Mesendoderm (in vitro differentiated cells): ENCODE measurements at regions not wholly inside any gene's neighbourhood (a gene's known extent, or its start where the extent isn't known, plus 50 kb on each side); places are given as distances from the start of the nearest gene placed in this dataset.

ENCODE experiments used
- DNase-seq: peaks from one replicate; pipeline ENCODE4 v3.0.0; 2013
- H2AK5ac ChIP-seq: 2 replicates; pipeline ENCODE4 v1.6.1; 2013; ENCODE audit warnings: low read length, inconsistent platforms
- H2BK120ac ChIP-seq: 2 replicates; pipeline ENCODE4 v1.6.1; 2013; ENCODE audit warnings: low read depth, mild to moderate bottlenecking, low read length, moderate library complexity, mixed read lengths
- H2BK15ac ChIP-seq: replicated peaks from 2 replicates; pipeline ENCODE4 v1.6.1; 2013; ENCODE audit warnings: low read depth, mild to moderate bottlenecking, moderate library complexity
- H2BK5ac ChIP-seq: 2 replicates; pipeline ENCODE4 v1.6.1; 2013; ENCODE audit warnings: low read length, inconsistent platforms
- H3K18ac ChIP-seq: 2 replicates; pipeline ENCODE4 v1.6.1; 2013; ENCODE audit warnings: mild to moderate bottlenecking, low read length, mixed read lengths
- H3K23ac ChIP-seq: one replicate; pipeline ENCODE4 v1.6.1; 2013; ENCODE audit warnings: low read length
- H3K27ac ChIP-seq: 2 replicates; pipeline ENCODE4 v1.5.1; 2013; ENCODE audit warnings: low read depth, mild to moderate bottlenecking, inconsistent platforms, low read length, moderate library complexity
- H3K27me3 ChIP-seq: 2 replicates; pipeline ENCODE4 v1.6.1; 2013; ENCODE audit warnings: low read length, control low read depth, mild to moderate bottlenecking, inconsistent platforms; ENCODE audit not compliant: insufficient read depth, poor library complexity
- H3K36me3 ChIP-seq: 2 replicates; pipeline ENCODE4 v1.6.1; 2013; ENCODE audit warnings: low read length, inconsistent platforms; ENCODE audit not compliant: control insufficient read depth, insufficient read depth
- H3K4ac ChIP-seq: one replicate; pipeline ENCODE4 v1.6.1; 2013; ENCODE audit warnings: low read depth, mild to moderate bottlenecking, low read length, moderate library complexity
- H3K4me1 ChIP-seq: 2 replicates; pipeline ENCODE4 v1.6.1; 2013; ENCODE audit warnings: low read depth, low read length, inconsistent platforms; ENCODE audit not compliant: control insufficient read depth
- H3K4me2 ChIP-seq: 2 replicates; pipeline ENCODE4 v1.6.1; 2013; ENCODE audit warnings: low read length
- H3K4me3 ChIP-seq: 2 replicates; pipeline ENCODE4 v1.5.1; 2013; ENCODE audit warnings: mild to moderate bottlenecking, low read length
- H3K56ac ChIP-seq: one replicate; pipeline ENCODE4 v1.6.1; 2013; ENCODE audit warnings: low read length
- H3K79me1 ChIP-seq: 2 replicates; pipeline ENCODE4 v1.6.1; 2013; ENCODE audit warnings: low read length, inconsistent platforms
- H3K79me2 ChIP-seq: 2 replicates; pipeline ENCODE4 v1.6.1; 2013; ENCODE audit warnings: mild to moderate bottlenecking, low read length; ENCODE audit not compliant: control insufficient read depth, insufficient read depth
- H3K9ac ChIP-seq: 2 replicates; pipeline ENCODE4 v1.6.1; 2013; ENCODE audit warnings: low read length, inconsistent platforms
- H4K5ac ChIP-seq: one replicate; pipeline ENCODE4 v1.6.1; 2013; ENCODE audit warnings: low read length
- H4K8ac ChIP-seq: one replicate; pipeline ENCODE4 v1.6.1; 2013; ENCODE audit warnings: low read depth, mild to moderate bottlenecking, control low read depth, low read length, moderate library complexity
- whole genome bisulfite sequencing: extraction: QIAGEN DNeasy Blood & Tissue Kit; methylation state at CpG from one replicate; pipeline ENCODE4 v1.1.7; 2013; ENCODE audit warnings: low lambda C conversion rate, missing lambda C conversion rate; ENCODE audit not compliant: insufficient coverage; ENCODE audit errors: extremely low coverage; 5-methylcytosine and 5-hydroxymethylcytosine counted together

- Histone ChIP-seq H3K79me2 (no peaks in the 10 kb centered on the region), H3K4ac (no peak overlapping the region), H3K23ac (no peak overlapping the region), H3K56ac (no peak overlapping the region), H3K4me2 (no peak overlapping the region), H2BK15ac (no peak overlapping the region), H2BK120ac (no peak overlapping the region), H3K36me3 (no peaks in the 10 kb centered on the region), H3K9ac (no peak overlapping the region), H4K5ac (no peak overlapping the region), H3K27me3 (no peaks in the 10 kb centered on the region), H3K4me3 (no peak overlapping the region), H4K8ac (no peak overlapping the region), H3K79me1 (no peaks in the 10 kb centered on the region), H3K18ac (no peak overlapping the region), H3K27ac (no peak overlapping the region), H2AK5ac (no peak overlapping the region), H2BK5ac (no peak overlapping the region), H3K4me1 (no peaks in the 10 kb centered on the region)
- no peak for DNase-seq
Observed at GRCh38 chr6:26307850-26308249, 57.1 kb upstream of the BTN3A2 start.

GRCh38 chr6:26309731-26310142, 55.3 kb upstream of the BTN3A2 start:
- Histone ChIP-seq H2AK5ac (no peak overlapping the region), H3K4ac (no peak overlapping the region), H3K4me1 (no peaks in the 10 kb centered on the region), H3K9ac (no peak overlapping the region), H3K4me3 (no peak overlapping the region), H3K27me3 (no peaks in the 10 kb centered on the region), H3K4me2 (no peak overlapping the region), H4K5ac (no peak overlapping the region), H3K36me3 (no peaks in the 10 kb centered on the region), H3K23ac (no peak overlapping the region), H2BK5ac (no peak overlapping the region), H3K79me1 (no peaks in the 10 kb centered on the region), H4K8ac (no peak overlapping the region), H3K27ac (no peak overlapping the region), H3K56ac (no peak overlapping the region), H2BK120ac (no peak overlapping the region), H3K18ac (no peak overlapping the region), H2BK15ac (no peak overlapping the region), H3K79me2 (no peaks in the 10 kb centered on the region)
- no peak for DNase-seq
- WGBS, result no CpG with 5 or more reads among the region's 3 CpGs

GRCh38 chr6:26311012-26311384, 54.0 kb upstream of the BTN3A2 start:
- DNase-seq, result peak; percentile 76

GRCh38 chr6:26311385-26312095, 53.5 kb upstream of the BTN3A2 start:
- Histone ChIP-seq H2BK120ac (no peak overlapping the region), H3K4me2 (peak overlapping the region; percentile 87), H3K4me3 (peak overlapping the region; percentile 61), H3K18ac (no peak overlapping the region), H2BK15ac (no peak overlapping the region), H2AK5ac (no peak overlapping the region), H3K27ac (no peak overlapping the region), H3K4ac (no peak overlapping the region), H4K8ac (no peak overlapping the region), H3K4me1 (no peaks in the 10 kb centered on the region), H3K79me1 (no peaks in the 10 kb centered on the region), H3K56ac (no peak overlapping the region), H3K79me2 (no peaks in the 10 kb centered on the region), H3K36me3 (no peaks in the 10 kb centered on the region), H2BK5ac (no peak overlapping the region), H3K27me3 (no peaks in the 10 kb centered on the region), H4K5ac (no peak overlapping the region), H3K9ac (peak overlapping the region; percentile 38), H3K23ac (no peak overlapping the region)
- peak; percentile 95 for DNase-seq
- no CpG with 5 or more reads among the region's 18 CpGs for WGBS

More at GRCh38 chr6:26311012-26311384, 54.0 kb upstream of the BTN3A2 start:
- no peak overlapping the region for H3K27ac ChIP-seq
- H3K56ac ChIP-seq, result no peak overlapping the region
- peak overlapping the region; percentile 87 for H3K4me2 ChIP-seq
- no peak overlapping the region for H3K9ac ChIP-seq
- H3K4me1 ChIP-seq, result no peaks in the 10 kb centered on the region
- no peaks in the 10 kb centered on the region for H3K36me3 ChIP-seq
- no peak overlapping the region for H3K4me3 ChIP-seq
- no peak overlapping the region for H3K18ac ChIP-seq
- no peak overlapping the region for H2BK15ac ChIP-seq
- H3K27me3 ChIP-seq, result no peaks in the 10 kb centered on the region
- H3K79me2 ChIP-seq, result no peaks in the 10 kb centered on the region
- H3K79me1 ChIP-seq, result no peaks in the 10 kb centered on the region
- no peak overlapping the region for H4K5ac ChIP-seq
- H2AK5ac ChIP-seq, result no peak overlapping the region
- no peak overlapping the region for H2BK120ac ChIP-seq
- WGBS, result no CpG with 5 or more reads among the region's 11 CpGs
- no peak overlapping the region for H4K8ac ChIP-seq
- no peak overlapping the region for H3K4ac ChIP-seq
- H3K23ac ChIP-seq, result no peak overlapping the region
- H2BK5ac ChIP-seq, result no peak overlapping the region

- no peak overlapping the region for H2BK15ac ChIP-seq
- H2AK5ac ChIP-seq, result no peak overlapping the region
- no peaks in the 10 kb centered on the region for H3K36me3 ChIP-seq
- H3K4me1 ChIP-seq, result no peaks in the 10 kb centered on the region
- H3K9ac ChIP-seq, result peak overlapping the region; percentile 53
- no CpG with 5 or more reads among the region's 6 CpGs for WGBS
- H3K56ac ChIP-seq, result peak overlapping the region; percentile 43
- no peak overlapping the region for H4K5ac ChIP-seq
- H3K4me2 ChIP-seq, result peak overlapping the region; percentile 86
- no peak overlapping the region for H3K4ac ChIP-seq
- H2BK120ac ChIP-seq, result no peak overlapping the region
- H2BK5ac ChIP-seq, result no peak overlapping the region
- no peaks in the 10 kb centered on the region for H3K79me1 ChIP-seq
- DNase-seq, result no peak
- H3K4me3 ChIP-seq, result peak overlapping the region; percentile 61
- no peak overlapping the region for H4K8ac ChIP-seq
- H3K79me2 ChIP-seq, result no peaks in the 10 kb centered on the region
- H3K18ac ChIP-seq, result no peak overlapping the region
- H3K27me3 ChIP-seq, result no peaks in the 10 kb centered on the region
- no peak overlapping the region for H3K23ac ChIP-seq
- H3K27ac ChIP-seq, result no peak overlapping the region
Observed at GRCh38 chr6:26312096-26312463, 52.9 kb upstream of the BTN3A2 start.
